BE2C (cell line): ENCODE measurements at regions not wholly inside any gene's neighbourhood (a gene's known extent, or its start where the extent isn't known, plus 50 kb on each side); places are given as distances from the start of the nearest gene placed in this dataset.

Experiments
- DNase-seq: peaks from one replicate; pipeline ENCODE4 v3.0.0-alpha.2; 2020
- H3K27me3 ChIP-seq: fragments of 250-450 bp; sonication (Bioruptor Pico); 2 replicates; pipeline ENCODE4 v1.5.1; 2020; ENCODE audit warnings: mild to moderate bottlenecking
- H3K36me3 ChIP-seq: fragments of 250-450 bp; sonication (Bioruptor Pico); 2 replicates; pipeline ENCODE4 v1.5.1; 2020; ENCODE audit warnings: mild to moderate bottlenecking
- H3K4me1 ChIP-seq: fragments of 250-450 bp; sonication (Bioruptor Pico); 2 replicates; pipeline ENCODE4 v1.5.1; 2020
- H3K4me3 ChIP-seq: 2 replicates; pipeline ENCODE4 v1.5.1; 2011; ENCODE audit warnings: low read depth, low read length
- H3K9me3 ChIP-seq: fragments of 250-450 bp; sonication (Bioruptor Pico); 2 replicates; pipeline ENCODE4 v1.5.1; 2020
- CTCF ChIP-seq: IDR thresholded peaks from 2 replicates; pipeline ENCODE4 v1.5.1; 2012; ENCODE audit warnings: mild to moderate bottlenecking, low read depth, low read length

DNA sequence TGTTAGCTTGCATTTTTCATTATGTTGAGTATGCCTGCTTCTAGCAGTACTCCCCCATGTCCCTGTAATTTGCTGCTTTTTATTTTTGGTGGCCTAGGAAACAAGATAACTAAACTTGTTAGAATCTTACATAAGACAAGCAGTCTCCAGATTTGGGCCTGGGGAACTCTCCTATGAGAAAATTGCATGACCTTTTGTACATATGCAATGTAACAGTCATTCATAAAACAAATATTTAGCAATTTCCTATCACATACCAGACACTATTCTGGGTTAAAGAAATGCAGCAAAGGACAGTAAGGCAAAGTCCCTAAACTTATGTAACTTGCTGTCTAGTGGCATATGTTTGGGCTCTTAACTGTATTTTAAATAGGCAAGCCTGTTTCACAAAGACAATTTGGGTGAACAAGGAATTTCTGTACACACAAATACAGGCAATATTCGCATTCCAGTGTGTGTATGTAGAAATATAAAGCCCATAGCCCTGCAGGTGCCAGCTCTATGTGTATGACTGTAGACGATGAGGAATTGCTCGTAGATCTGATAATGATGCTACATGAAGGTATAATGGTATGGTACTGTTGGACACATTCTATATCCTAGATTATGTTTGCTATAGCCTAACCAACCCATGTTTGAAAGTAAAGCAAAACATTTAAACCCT is 305.2 kb upstream of the CITED2 start:
- H3K36me3 ChIP-seq: no peaks in the 10 kb centered on the region
- DNase-seq: no peak

GRCh38 chr6:139676718-139677117 is 302.3 kb upstream of the CITED2 start:
- H3K27me3 ChIP-seq: no peaks in the 10 kb centered on the region
- TF ChIP-seq CTCF: no peak
- no peaks in the 10 kb centered on the region for H3K36me3 ChIP-seq
- H3K9me3 ChIP-seq: no peaks in the 10 kb centered on the region
- H3K4me3 ChIP-seq: no peak overlapping the region
- H3K4me1 ChIP-seq: no peaks in the 10 kb centered on the region
- no peak for DNase-seq

More for the DNA sequence above, 305.2 kb upstream of the CITED2 start:
- Histone ChIP-seq H3K9me3 (no peaks in the 10 kb centered on the region), H3K4me1 (no peaks in the 10 kb centered on the region), H3K27me3 (no peaks in the 10 kb centered on the region), H3K4me3 (no peak overlapping the region)
- TF ChIP-seq CTCF: no peak

- Histone ChIP-seq H3K9me3 (no peaks in the 10 kb centered on the region), H3K4me1 (no peaks in the 10 kb centered on the region), H3K27me3 (no peaks in the 10 kb centered on the region), H3K4me3 (no peak overlapping the region), H3K36me3 (no peaks in the 10 kb centered on the region)
- TF ChIP-seq CTCF: no peak
- DNase-seq: no peak
Measured at GRCh38 chr6:139666284-139666683, 291.8 kb upstream of the CITED2 start.

DNA sequence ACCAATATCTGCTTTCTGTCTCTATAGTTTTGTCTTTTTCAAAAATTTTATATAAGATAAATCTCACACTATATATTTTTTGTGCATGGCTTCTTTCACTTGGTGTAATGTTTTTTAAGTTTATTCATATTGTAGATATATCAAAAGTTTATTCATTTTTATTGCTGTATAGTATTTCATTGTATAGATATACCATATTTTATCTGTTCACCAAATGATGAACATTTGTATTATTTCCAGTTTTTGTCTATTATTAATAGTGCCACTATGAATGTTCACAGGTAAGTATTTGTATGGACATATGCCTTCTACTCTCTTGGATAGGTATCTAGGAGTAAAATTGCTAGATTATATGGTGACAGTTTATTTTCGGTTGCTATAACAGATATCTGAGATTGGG is 289.5 kb upstream of the CITED2 start:
- Histone ChIP-seq H3K9me3 (no peaks in the 10 kb centered on the region), H3K36me3 (no peaks in the 10 kb centered on the region), H3K4me1 (no peaks in the 10 kb centered on the region), H3K27me3 (no peaks in the 10 kb centered on the region), H3K4me3 (no peak overlapping the region)
- TF ChIP-seq CTCF: no peak
- no peak for DNase-seq

DNA sequence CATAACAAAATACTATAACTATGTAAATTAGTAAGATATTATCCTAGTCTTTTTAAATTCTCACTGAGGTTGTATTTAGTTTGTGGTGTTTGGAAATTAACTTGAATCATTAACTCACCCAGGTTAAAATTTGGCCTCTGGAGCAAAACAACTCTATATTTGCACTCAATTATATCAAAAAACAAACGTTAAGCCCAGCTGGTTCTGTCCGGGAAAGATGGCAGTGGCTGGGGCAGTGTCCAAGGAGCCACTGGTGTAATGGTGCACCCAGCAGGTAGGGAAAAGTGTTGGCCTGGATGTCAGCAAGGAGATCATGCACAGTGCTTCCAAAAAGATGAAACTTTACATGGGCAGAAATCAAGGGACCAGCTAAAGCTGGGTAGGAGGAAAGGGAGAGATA is 285.3 kb upstream of the CITED2 start:
- Histone ChIP-seq H3K9me3 (no peaks in the 10 kb centered on the region), H3K4me1 (no peaks in the 10 kb centered on the region), H3K4me3 (no peak overlapping the region), H3K27me3 (no peaks in the 10 kb centered on the region), H3K36me3 (no peaks in the 10 kb centered on the region)
- no peak for TF ChIP-seq CTCF
- DNase-seq: no peak

DNA sequence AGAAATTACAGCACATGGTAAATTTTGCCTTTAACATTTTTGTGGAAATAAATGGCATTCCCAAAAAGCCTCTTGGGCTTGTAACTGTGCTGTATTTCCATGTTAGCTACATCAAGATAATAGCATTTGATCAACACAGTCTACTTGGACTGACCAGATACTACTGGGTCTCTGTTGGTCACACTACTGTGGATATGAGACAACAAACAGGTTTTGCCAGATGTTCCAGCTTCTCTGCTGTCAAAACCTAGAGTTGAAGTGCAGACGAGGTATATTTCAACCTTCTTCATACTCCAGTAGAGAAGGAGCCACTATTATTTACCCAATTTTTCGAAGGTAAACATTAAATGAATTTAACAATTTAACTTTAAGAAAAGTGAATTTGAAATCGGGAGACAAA is 284.7 kb upstream of the CITED2 start:
- no peaks in the 10 kb centered on the region for H3K27me3 ChIP-seq
- H3K4me1 ChIP-seq: no peaks in the 10 kb centered on the region
- H3K36me3 ChIP-seq: no peaks in the 10 kb centered on the region
- TF ChIP-seq CTCF: no peak
- no peak for DNase-seq
- no peak overlapping the region for H3K4me3 ChIP-seq
- H3K9me3 ChIP-seq: no peaks in the 10 kb centered on the region
